Spleen (tissue), 11 donors: ENCODE measurements at regions not wholly inside any gene's neighbourhood (a gene's known extent, or its start where the extent isn't known, plus 50 kb on each side); places are given as distances from the start of the nearest gene placed in this dataset.

Experiments
- DNase-seq: peaks from one replicate; pipeline ENCODE4 v3.0.0-alpha.2; 2020
- H3K27ac ChIP-seq, 8 donors: fragments of 200-600 bp; sonication (generic) in 7 of 8; 1 replicate in 4 of 8; 2 replicates in 4 of 8; pipeline versions ENCODE4 v1.5.0 to v1.8.0; 2016 to 2021; ENCODE audit warnings: inconsistent platforms in 4 of 8, mild to moderate bottlenecking in 4 of 8, moderate library complexity in 1 of 8
- H3K27me3 ChIP-seq, 7 donors: fragments of 200-600 bp; sonication (generic) in 6 of 7; replicated peaks in 1 of 7; 1 replicate in 4 of 7; 2 replicates in 3 of 7; pipeline versions ENCODE4 v1.5.0 to v1.8.0; 2016 to 2021; ENCODE audit warnings: inconsistent platforms in 3 of 7, mild to moderate bottlenecking in 1 of 7
- H3K36me3 ChIP-seq, 6 donors: fragments of 200-600 bp; sonication (generic) in 5 of 6; 1 replicate in 4 of 6; 2 replicates in 2 of 6; pipeline versions ENCODE4 v1.5.0 to v1.8.0; 2016 to 2021; ENCODE audit warnings: inconsistent platforms in 2 of 6
- H3K4me1 ChIP-seq, 6 donors: fragments of 200-600 bp; sonication (generic) in 5 of 6; 1 replicate in 3 of 6; 2 replicates in 3 of 6; pipeline versions ENCODE4 v1.5.0 to v1.8.0; 2016 to 2021; ENCODE audit warnings: inconsistent platforms in 3 of 6
- H3K4me3 ChIP-seq, 8 donors: fragments of 200-600 bp; sonication (generic) in 7 of 8; 1 replicate in 4 of 8; 2 replicates in 4 of 8; pipeline versions ENCODE4 v1.5.0 to v1.8.0; 2016 to 2021; ENCODE audit warnings: inconsistent platforms in 4 of 8, mild to moderate bottlenecking in 4 of 8, moderate library complexity in 2 of 8
- H3K9me3 ChIP-seq, 8 donors: fragments of 200-600 bp; sonication (generic) in 7 of 8; 1 replicate in 4 of 8; 2 replicates in 4 of 8; pipeline versions ENCODE4 v1.5.0 to v1.8.0; 2016 to 2021; ENCODE audit warnings: inconsistent platforms in 4 of 8
- POLR2A ChIP-seq, 3 donors: fragments of 450-650 bp; IDR thresholded peaks; one replicate each; pipeline ENCODE4 v1.5.1; 2017; ENCODE audit warnings: antibody characterized with exemption in 3 of 3, mild to moderate bottlenecking in 1 of 3
- POLR2AphosphoS5 ChIP-seq, 3 donors: sonication (generic); formaldehyde crosslinking; IDR thresholded peaks; one replicate each; pipeline ENCODE4 v1.5.1; 2017; ENCODE audit warnings: antibody characterized with exemption in 3 of 3
- WGBS, 5 donors: extraction: QIAGEN DNeasy Blood & Tissue Kit in 3 of 5; methylation state at CpG; one replicate each; pipeline versions ENCODE4 v1.1.5 to v1.1.7; 2013 to 2018; 5-methylcytosine and 5-hydroxymethylcytosine counted together
- intact Hi-C: fragments of 100-400 bp; cut with DNase I; formaldehyde crosslinking; loops from one replicate; pipeline ENCODE4 v1.15.0; 2023; ENCODE audit warnings: low total_unique reads
- TF ChIP-seq, protein P1 (sequence below), 11 experiments: fragments of 200-600 bp in 7 of 11; fragments of 450-650 bp in 4 of 11; sonication (generic) in 4 of 11; IDR thresholded peaks in 8 of 11; conservative IDR thresholded peaks in 3 of 11; 1 replicate in 7 of 11; 2 replicates in 4 of 11; pipeline versions ENCODE4 v1.4.0 to v1.8.0; 2016 to 2021; ENCODE audit warnings: antibody characterized with exemption in 11 of 11, inconsistent platforms in 4 of 11, mild to moderate bottlenecking in 1 of 11
- donor health status: healthy with polysubstance abuse.
- donor health status: DM: no; HTN: no; CAD: no; lungs with moderate emphysema.
- donor health status: DM: no; HTN: no; CAD: no.
- donor health status: Bipolar disorder and iron deficiency.
- donor health status: healthy.
- donor health status: DM: no; HTN: no; CAD: no.
- donor health status: DM: yes; HTN: yes; CAD: no.

DNA sequence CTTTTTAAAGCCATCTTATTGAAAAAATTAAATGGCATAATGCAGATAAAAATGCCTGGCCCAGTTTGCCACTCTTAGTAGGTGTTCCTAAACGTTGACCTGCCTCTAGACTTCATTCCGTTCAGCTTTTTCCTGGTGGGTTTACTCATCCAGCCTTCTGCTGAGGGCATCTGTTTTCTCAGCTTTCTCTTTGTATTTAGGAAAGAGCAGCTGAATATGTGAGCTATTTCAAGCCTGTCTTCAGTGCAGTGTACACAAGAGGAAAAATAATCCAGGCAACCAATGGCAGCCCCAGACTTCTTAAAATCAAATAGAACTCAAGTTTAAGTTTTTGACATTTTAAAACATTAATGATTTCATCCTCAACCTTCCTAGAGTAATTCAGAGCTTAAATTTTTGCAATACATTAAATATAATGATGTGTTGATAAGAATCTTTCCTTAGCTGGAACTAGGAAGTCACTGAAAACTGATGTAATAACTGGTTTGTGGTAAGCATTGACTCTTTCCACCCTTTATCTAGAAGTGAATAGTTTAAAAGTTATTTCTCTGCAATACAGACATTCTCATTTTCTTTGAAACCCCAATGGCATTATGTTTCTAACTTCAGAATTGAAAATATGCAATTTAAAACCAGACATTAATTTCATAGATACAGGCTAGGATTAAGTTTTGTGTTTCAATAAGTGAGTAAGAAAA lies 165.4 kb downstream of the AASDHPPT start:
- H3K27ac ChIP-seq: no peak overlapping the region
- DNase-seq: no peak
- peaks cover 0 to 27% (median 19%) of the 10 kb centered on the region in 8 donors for H3K9me3 ChIP-seq
- whole genome bisulfite sequencing, 5 donors: 26 to 55% (median 50%) methylated on average over 2 of the region's 2 CpGs
- H3K27me3 ChIP-seq: no peaks in the 10 kb centered on the region
- intact Hi-C loops: no loop called here
- H3K4me1 ChIP-seq: no peaks in the 10 kb centered on the region
- H3K36me3 ChIP-seq: no peaks in the 10 kb centered on the region
- TF ChIP-seq POLR2AphosphoS5 (IDR thresholded peaks at IDR 0.05): no peak
- TF ChIP-seq, protein P1, sequence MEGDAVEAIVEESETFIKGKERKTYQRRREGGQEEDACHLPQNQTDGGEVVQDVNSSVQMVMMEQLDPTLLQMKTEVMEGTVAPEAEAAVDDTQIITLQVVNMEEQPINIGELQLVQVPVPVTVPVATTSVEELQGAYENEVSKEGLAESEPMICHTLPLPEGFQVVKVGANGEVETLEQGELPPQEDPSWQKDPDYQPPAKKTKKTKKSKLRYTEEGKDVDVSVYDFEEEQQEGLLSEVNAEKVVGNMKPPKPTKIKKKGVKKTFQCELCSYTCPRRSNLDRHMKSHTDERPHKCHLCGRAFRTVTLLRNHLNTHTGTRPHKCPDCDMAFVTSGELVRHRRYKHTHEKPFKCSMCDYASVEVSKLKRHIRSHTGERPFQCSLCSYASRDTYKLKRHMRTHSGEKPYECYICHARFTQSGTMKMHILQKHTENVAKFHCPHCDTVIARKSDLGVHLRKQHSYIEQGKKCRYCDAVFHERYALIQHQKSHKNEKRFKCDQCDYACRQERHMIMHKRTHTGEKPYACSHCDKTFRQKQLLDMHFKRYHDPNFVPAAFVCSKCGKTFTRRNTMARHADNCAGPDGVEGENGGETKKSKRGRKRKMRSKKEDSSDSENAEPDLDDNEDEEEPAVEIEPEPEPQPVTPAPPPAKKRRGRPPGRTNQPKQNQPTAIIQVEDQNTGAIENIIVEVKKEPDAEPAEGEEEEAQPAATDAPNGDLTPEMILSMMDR (IDR thresholded peaks at IDR 0.05 in 8 of 11, conservative IDR thresholded peaks at IDR 0.05 in 3 of 11): no peak
- no peak for TF ChIP-seq POLR2A (IDR thresholded peaks at IDR 0.05)
- no peak overlapping the region for H3K4me3 ChIP-seq

DNA sequence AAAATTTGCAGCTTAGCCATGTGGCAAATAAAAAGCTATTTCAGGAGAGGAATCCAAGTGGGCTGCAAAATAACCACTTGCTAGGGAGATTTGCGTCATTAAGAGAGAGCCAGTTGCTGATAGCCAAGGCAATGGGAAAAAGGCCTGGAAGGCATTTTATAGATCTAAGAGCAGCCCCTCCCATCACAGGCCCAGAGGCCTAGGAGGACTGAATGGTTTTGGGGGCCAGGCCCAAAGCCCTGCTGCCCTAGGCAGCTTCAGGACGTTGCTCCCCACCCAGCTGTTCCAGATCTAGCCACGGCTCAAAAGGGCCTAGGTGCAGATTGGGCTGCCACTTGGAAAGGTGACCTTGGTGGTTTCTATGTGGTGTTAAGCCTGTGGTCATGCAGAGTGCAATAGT lies 169.0 kb downstream of the AASDHPPT start:
- intact Hi-C loops: no loop called here
- no peak overlapping the region for H3K4me3 ChIP-seq
- peaks cover 0 to 38% (median 23%) of the 10 kb centered on the region in 8 donors for H3K9me3 ChIP-seq
- 41 to 92% (median 76%) methylated on average over 1 to 3 of the region's 3 CpGs for WGBS, 5 donors
- TF ChIP-seq, protein P1 (IDR thresholded peaks at IDR 0.05 in 8 of 11, conservative IDR thresholded peaks at IDR 0.05 in 3 of 11): no peak
- no peak for TF ChIP-seq POLR2AphosphoS5 (IDR thresholded peaks at IDR 0.05)
- TF ChIP-seq POLR2A (IDR thresholded peaks at IDR 0.05): no peak
- no peaks in the 10 kb centered on the region for H3K4me1 ChIP-seq
- DNase-seq: no peak
- no peaks in the 10 kb centered on the region for H3K27me3 ChIP-seq
- no peaks in the 10 kb centered on the region for H3K36me3 ChIP-seq
- H3K27ac ChIP-seq: no peak overlapping the region

DNA sequence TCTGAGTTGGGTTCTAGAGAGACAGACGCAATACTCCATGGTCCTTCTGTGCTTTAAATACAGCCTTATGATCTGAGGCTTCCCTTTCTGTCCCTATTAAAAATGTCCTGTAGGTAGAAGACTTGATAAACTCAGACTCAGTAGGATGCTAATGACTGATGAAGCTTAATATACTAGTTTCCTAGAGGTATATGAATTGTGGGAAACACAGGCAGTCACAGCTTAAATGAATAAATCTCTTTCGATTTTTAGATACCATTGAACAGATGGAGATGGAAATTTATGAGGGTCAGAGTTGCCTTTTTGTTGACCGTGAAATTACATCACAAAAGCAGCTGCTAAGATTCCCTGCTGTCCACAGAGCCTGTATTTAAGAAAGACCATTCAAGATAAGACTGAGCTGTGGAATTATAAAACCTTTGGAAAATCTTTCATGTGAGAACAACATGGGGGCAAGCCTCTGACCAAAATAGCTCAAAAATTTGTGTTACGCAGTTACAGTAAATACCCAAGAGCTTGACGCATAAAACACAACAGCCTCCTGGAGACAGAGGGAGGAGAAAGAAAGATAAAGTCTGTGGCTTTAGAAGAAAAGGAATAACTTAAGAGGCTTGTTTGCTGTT lies 172.3 kb downstream of the AASDHPPT start:
- H3K9me3 ChIP-seq: peaks cover 0 to 38% (median 23%) of the 10 kb centered on the region in 8 donors
- no peaks in the 10 kb centered on the region for H3K36me3 ChIP-seq
- no peaks in the 10 kb centered on the region for H3K27me3 ChIP-seq
- H3K4me1 ChIP-seq: no peaks in the 10 kb centered on the region
- no peak overlapping the region for H3K4me3 ChIP-seq
- DNase-seq: no peak
- TF ChIP-seq, protein P1 (IDR thresholded peaks at IDR 0.05 in 8 of 11, conservative IDR thresholded peaks at IDR 0.05 in 3 of 11): no peak
- TF ChIP-seq POLR2A (IDR thresholded peaks at IDR 0.05) (no peak), POLR2AphosphoS5 (IDR thresholded peaks at IDR 0.05) (no peak)
- 67 to 79% (median 74%) methylated on average over 5 of the region's 5 CpGs for WGBS, 5 donors
- intact Hi-C loops: no loop called here
- H3K27ac ChIP-seq: no peak overlapping the region

DNA sequence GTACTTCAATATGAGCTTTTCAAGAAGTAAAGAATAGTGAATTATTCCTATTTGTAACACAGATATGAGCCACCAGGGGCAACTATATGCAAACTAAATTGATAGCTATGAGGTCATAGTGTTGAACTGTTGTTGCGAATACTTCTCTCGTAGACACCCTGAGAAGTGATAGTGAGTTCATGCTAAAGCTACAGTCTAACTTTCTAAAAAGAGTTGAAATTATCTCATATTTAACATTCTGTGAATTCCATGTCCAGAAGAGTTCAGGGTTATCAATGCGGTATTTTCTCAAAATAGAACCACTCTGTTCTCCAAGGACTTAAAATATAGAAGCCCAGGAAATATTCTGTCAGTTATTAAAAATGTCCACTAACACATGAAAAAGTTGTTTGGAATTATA lies 185.4 kb downstream of the AASDHPPT start:
- intact Hi-C loops: no loop called here
- Histone ChIP-seq H3K36me3 (no peaks in the 10 kb centered on the region), H3K4me1 (no peaks in the 10 kb centered on the region), H3K27me3 (no peaks in the 10 kb centered on the region), H3K9me3 (peaks cover 0 to 11% (median 10%) of the 10 kb centered on the region in 8 donors), H3K27ac (no peak overlapping the region), H3K4me3 (no peak overlapping the region)
- no peak for DNase-seq
- WGBS, 5 donors: 77 to 87% (median 82%) methylated on average over 3 of the region's 3 CpGs
- TF ChIP-seq POLR2AphosphoS5 (IDR thresholded peaks at IDR 0.05) (no peak), POLR2A (IDR thresholded peaks at IDR 0.05) (no peak)
- TF ChIP-seq, protein P1 (IDR thresholded peaks at IDR 0.05 in 8 of 11, conservative IDR thresholded peaks at IDR 0.05 in 3 of 11): no peak
